Astrocyte (in vitro differentiated cells and primary cell): ENCODE measurements at regions not wholly inside any gene's neighbourhood (a gene's known extent, or its start where the extent isn't known, plus 50 kb on each side); places are given as distances from the start of the nearest gene placed in this dataset.
A peak's percentile ranks its signal among the peaks of the same experiment; 100 is the strongest.

ENCODE experiments used
- DNase-seq: peaks from one replicate; pipeline ENCODE4 v3.0.0-alpha.2; 2010; ENCODE audit warnings: low read depth
- FAIRE-seq: peaks from 2 replicates; lab custom pipeline; 2011; peaks lifted over from hg19 to GRCh38; lab: Jason Lieb, UNC
- H2AFZ ChIP-seq: 2 replicates; pipeline ENCODE4 v1.6.0; 2012; ENCODE audit warnings: low read depth, low read length, inconsistent platforms
- H3K27ac ChIP-seq: 2 replicates; pipeline ENCODE4 v1.5.1; 2011; ENCODE audit warnings: low read depth, low read length, inconsistent platforms
- H3K27me3 ChIP-seq: 2 replicates; pipeline ENCODE4 v1.6.0; 2011; ENCODE audit warnings: low read length, inconsistent platforms; ENCODE audit not compliant: insufficient read depth
- H3K36me3 ChIP-seq: 2 replicates; pipeline ENCODE4 v1.5.1; 2011; ENCODE audit warnings: low read length, inconsistent platforms; ENCODE audit not compliant: insufficient read depth
- H3K4me1 ChIP-seq: 2 replicates; pipeline ENCODE4 v1.5.1; 2011; ENCODE audit warnings: low read length, inconsistent platforms; ENCODE audit not compliant: insufficient read depth
- H3K4me2 ChIP-seq: 2 replicates; pipeline ENCODE4 v1.6.0; 2012; ENCODE audit warnings: low read length, inconsistent platforms
- H3K4me3 ChIP-seq: 2 replicates; pipeline ENCODE4 v1.5.1; 2011; ENCODE audit warnings: low read depth, mild to moderate bottlenecking, low read length, inconsistent platforms; ENCODE audit not compliant: insufficient read depth
- H3K79me2 ChIP-seq: 2 replicates; pipeline ENCODE4 v1.6.0; 2012; ENCODE audit warnings: mild to moderate bottlenecking, low read length, inconsistent platforms; ENCODE audit not compliant: insufficient read depth
- H3K9ac ChIP-seq: 2 replicates; pipeline ENCODE4 v1.6.0; 2012; ENCODE audit warnings: mild to moderate bottlenecking, low read length, inconsistent platforms
- H3K9me3 ChIP-seq: 2 replicates; pipeline ENCODE4 v1.5.1; 2012; ENCODE audit warnings: low read depth, mild to moderate bottlenecking, low read length, inconsistent platforms; ENCODE audit not compliant: insufficient read depth
- H4K20me1 ChIP-seq: 2 replicates; pipeline ENCODE4 v1.6.0; 2012; ENCODE audit warnings: low read length, inconsistent platforms; ENCODE audit not compliant: insufficient read depth
- H3K27ac Mint-ChIP-seq: one replicate; pipeline ENCODE4 v1.8.0; 2021; ENCODE audit warnings: mild to moderate bottlenecking, mixed read lengths; ENCODE audit not compliant: unreplicated experiment
- H3K27me3 Mint-ChIP-seq: one replicate; pipeline ENCODE4 v1.8.0; 2021; ENCODE audit warnings: low read depth, mixed read lengths; ENCODE audit not compliant: unreplicated experiment
- H3K36me3 Mint-ChIP-seq: one replicate; pipeline ENCODE4 v1.8.0; 2021; ENCODE audit warnings: low read depth, mixed read lengths; ENCODE audit not compliant: unreplicated experiment
- H3K4me1 Mint-ChIP-seq: one replicate; pipeline ENCODE4 v1.8.0; 2021; ENCODE audit warnings: low read depth, mixed read lengths; ENCODE audit not compliant: unreplicated experiment
- H3K4me3 Mint-ChIP-seq: one replicate; pipeline ENCODE4 v1.8.0; 2021; ENCODE audit warnings: mild to moderate bottlenecking, moderate library complexity, mixed read lengths; ENCODE audit not compliant: unreplicated experiment
- H3K9me3 Mint-ChIP-seq: one replicate; pipeline ENCODE4 v1.8.0; 2021; ENCODE audit warnings: mild to moderate bottlenecking, mixed read lengths; ENCODE audit not compliant: unreplicated experiment
- EZH2 ChIP-seq: IDR thresholded peaks from 2 replicates; pipeline ENCODE4 v1.6.1; 2012; ENCODE audit warnings: mild to moderate bottlenecking, low read length, inconsistent platforms; ENCODE audit not compliant: insufficient read depth
- TF ChIP-seq, protein P1 (sequence below): IDR thresholded peaks from 2 replicates; pipeline ENCODE4 v1.5.1; 2011; ENCODE audit warnings: low read depth, mild to moderate bottlenecking, inconsistent platforms, low read length, moderate library complexity; ENCODE audit not compliant: insufficient read depth

DNA sequence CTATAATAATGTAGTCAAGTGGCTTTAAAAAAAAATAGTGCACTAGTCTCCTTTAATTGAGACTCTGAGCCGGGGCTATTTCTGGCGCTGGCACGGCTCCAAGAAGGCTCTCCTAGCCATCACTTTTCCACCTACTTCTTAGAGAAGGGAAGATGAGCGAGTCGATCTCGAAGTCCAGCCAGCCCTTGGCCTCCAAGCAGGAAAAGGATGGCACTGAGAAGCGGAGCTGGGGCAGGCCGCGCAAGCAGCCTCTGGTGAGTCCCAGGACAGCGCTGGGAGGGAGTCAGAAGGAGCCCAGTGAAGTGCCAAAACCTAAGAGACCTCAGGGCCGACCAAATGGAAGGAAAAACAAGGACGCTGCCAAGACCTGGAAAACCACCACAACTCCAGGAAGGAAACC is 531.9 kb downstream of the MAGEB5 start:
- Mint-ChIP-seq H3K4me3 (no peak overlapping the region), H3K4me1 (no peaks in the 10 kb centered on the region), H3K9me3 (no peaks in the 10 kb centered on the region), H3K36me3 (no peaks in the 10 kb centered on the region), H3K27ac (no peak overlapping the region), H3K27me3 (no peaks in the 10 kb centered on the region)
- Histone ChIP-seq H3K9me3 (no peaks in the 10 kb centered on the region), H3K4me3 (no peak overlapping the region), H3K4me2 (no peak overlapping the region), H3K36me3 (no peaks in the 10 kb centered on the region), H3K79me2 (no peaks in the 10 kb centered on the region), H4K20me1 (no peaks in the 10 kb centered on the region), H2AFZ (no peak overlapping the region), H3K9ac (no peak overlapping the region), H3K27ac (no peak overlapping the region), H3K4me1 (no peaks in the 10 kb centered on the region), H3K27me3 (no peaks in the 10 kb centered on the region)
- TF ChIP-seq, protein P1, sequence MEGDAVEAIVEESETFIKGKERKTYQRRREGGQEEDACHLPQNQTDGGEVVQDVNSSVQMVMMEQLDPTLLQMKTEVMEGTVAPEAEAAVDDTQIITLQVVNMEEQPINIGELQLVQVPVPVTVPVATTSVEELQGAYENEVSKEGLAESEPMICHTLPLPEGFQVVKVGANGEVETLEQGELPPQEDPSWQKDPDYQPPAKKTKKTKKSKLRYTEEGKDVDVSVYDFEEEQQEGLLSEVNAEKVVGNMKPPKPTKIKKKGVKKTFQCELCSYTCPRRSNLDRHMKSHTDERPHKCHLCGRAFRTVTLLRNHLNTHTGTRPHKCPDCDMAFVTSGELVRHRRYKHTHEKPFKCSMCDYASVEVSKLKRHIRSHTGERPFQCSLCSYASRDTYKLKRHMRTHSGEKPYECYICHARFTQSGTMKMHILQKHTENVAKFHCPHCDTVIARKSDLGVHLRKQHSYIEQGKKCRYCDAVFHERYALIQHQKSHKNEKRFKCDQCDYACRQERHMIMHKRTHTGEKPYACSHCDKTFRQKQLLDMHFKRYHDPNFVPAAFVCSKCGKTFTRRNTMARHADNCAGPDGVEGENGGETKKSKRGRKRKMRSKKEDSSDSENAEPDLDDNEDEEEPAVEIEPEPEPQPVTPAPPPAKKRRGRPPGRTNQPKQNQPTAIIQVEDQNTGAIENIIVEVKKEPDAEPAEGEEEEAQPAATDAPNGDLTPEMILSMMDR = no peak
- no peak for TF ChIP-seq EZH2
- FAIRE-seq = no peak
- no peak for DNase-seq

DNA sequence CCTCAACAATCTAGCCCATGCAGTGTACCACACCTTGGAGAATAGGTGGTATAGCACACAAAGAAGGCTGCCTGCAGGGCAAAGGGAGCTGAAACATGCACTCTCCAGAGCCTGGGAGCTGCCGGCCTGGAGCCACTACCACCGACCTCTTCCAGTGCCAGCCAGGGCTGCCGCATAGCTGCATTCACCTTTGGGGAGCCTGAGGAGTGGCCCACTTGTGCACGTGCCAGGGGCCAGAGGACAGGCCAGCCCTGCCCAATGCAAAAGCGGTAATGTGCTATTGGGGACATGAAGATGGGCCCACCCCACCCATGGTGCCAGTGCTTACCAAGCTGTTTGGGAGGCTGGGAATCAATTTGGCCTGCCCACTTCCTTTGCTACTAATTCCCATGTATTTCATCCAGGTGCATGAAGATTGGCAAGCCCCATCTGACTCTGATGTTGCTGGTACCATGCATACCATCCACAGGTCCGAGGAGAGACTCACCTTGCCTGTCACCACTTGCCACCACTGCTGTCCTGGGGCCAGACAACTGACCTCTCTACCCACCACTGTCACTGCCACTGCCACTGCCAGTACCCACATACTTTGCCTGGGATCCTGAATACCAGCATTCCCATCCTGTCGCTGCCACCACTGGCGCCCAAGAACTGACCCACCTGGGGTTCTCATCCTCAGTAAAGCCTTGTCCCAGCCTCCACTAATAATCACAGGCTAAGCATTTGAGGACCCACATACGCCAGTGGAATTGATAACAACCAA is 506.9 kb downstream of the MAGEB5 start:
- no peaks in the 10 kb centered on the region for H3K4me1 ChIP-seq
- H3K27ac ChIP-seq = no peak overlapping the region
- H3K4me2 ChIP-seq = no peak overlapping the region
- no peak overlapping the region for H3K4me3 Mint-ChIP-seq
- H3K9me3 ChIP-seq = no peaks in the 10 kb centered on the region
- H3K79me2 ChIP-seq = no peaks in the 10 kb centered on the region
- H3K36me3 ChIP-seq = no peaks in the 10 kb centered on the region
- H2AFZ ChIP-seq = no peak overlapping the region
- TF ChIP-seq, protein P1 = no peak
- TF ChIP-seq EZH2 = no peak
- H3K4me1 Mint-ChIP-seq = no peaks in the 10 kb centered on the region
- no peak for FAIRE-seq
- H3K4me3 ChIP-seq = no peak overlapping the region
- H3K27me3 ChIP-seq = no peaks in the 10 kb centered on the region
- H4K20me1 ChIP-seq = no peaks in the 10 kb centered on the region
- no peak overlapping the region for H3K27ac Mint-ChIP-seq
- H3K9me3 Mint-ChIP-seq = no peaks in the 10 kb centered on the region
- no peak overlapping the region for H3K9ac ChIP-seq
- H3K27me3 Mint-ChIP-seq = no peaks in the 10 kb centered on the region
- no peaks in the 10 kb centered on the region for H3K36me3 Mint-ChIP-seq
- no peak for DNase-seq

DNA sequence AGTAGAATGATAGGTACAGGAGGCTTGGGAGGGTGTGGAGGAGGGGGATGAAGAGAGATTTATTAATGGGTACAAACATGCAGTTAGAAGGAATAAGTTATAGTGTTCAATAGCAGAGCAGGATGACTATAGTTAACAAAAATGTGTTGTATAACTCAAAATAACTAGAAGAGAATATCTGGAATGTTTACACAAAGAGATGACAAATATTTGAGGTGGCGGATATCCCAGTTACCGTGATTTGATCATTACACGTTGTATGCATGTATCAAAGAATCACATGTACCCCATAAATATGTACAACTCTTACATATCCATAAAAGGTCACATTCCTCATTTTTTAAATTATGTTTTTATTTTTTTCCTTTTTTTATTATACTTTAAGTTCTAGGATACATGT is 456.6 kb downstream of the MAGEB5 start:
- DNase-seq (no peak), FAIRE-seq (peak; percentile 72)
- Mint-ChIP-seq H3K9me3 (no peaks in the 10 kb centered on the region), H3K4me3 (no peak overlapping the region), H3K27ac (no peak overlapping the region), H3K36me3 (no peaks in the 10 kb centered on the region), H3K4me1 (peaks cover 8% of the 10 kb centered on the region), H3K27me3 (no peaks in the 10 kb centered on the region)
- Histone ChIP-seq H3K79me2 (no peaks in the 10 kb centered on the region), H3K27me3 (no peaks in the 10 kb centered on the region), H3K36me3 (no peaks in the 10 kb centered on the region), H3K4me1 (no peaks in the 10 kb centered on the region), H3K9me3 (no peaks in the 10 kb centered on the region), H4K20me1 (no peaks in the 10 kb centered on the region), H3K27ac (no peak overlapping the region), H3K9ac (no peak overlapping the region), H2AFZ (no peak overlapping the region), H3K4me3 (no peak overlapping the region), H3K4me2 (no peak overlapping the region)
- TF ChIP-seq, protein P1 = no peak
- no peak for TF ChIP-seq EZH2
